ENCODE measurements at regions not wholly inside any gene's neighbourhood (a gene's known extent, or its start where the extent isn't known, plus 50 kb on each side); places are given as distances from the start of the nearest gene placed in this dataset.

DNA sequence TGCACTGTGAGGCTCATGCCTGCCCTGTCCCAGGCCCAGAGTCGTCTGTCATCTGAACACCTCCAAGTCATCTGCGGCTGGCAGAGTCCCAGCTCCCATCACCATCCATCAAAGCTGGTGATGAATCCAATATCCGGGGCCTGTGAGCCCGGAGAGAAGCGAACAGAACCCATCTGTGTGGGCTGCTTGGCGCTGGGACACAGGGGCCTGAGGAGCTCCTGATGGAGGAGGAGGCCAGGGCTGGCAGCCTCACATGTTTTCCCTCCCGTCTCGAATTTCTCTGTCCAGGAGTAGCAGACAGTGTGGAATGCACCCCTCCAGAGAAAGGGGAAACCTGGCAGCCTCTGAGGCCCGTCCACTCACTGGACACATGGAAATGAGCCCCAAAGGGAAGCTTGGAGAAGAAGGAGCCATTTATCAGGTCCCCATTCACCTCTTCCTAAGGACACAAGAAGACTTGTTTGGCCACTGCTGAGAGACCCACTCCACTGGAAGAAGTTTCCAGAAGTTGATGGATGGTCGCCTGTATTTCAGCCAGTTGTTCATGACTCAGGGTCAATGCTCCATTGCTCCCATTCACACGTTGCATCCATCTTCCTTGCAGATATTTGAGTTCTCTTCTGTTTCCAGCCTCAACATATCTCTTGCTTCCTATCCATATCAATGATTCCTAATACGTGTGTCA, 307.5 kb upstream of the SULF2 start:
- 69% methylated on average over 4 of the region's 12 CpGs for WGBS (ENCODE audit: insufficient coverage, low coverage, low lambda C conversion rate, missing lambda C conversion rate)
- no peaks in the 10 kb centered on the region for H3K27me3 ChIP-seq
- TF ChIP-seq POLR2A (IDR thresholded peaks at IDR 0.05): no peak
- TF ChIP-seq, protein P1, sequence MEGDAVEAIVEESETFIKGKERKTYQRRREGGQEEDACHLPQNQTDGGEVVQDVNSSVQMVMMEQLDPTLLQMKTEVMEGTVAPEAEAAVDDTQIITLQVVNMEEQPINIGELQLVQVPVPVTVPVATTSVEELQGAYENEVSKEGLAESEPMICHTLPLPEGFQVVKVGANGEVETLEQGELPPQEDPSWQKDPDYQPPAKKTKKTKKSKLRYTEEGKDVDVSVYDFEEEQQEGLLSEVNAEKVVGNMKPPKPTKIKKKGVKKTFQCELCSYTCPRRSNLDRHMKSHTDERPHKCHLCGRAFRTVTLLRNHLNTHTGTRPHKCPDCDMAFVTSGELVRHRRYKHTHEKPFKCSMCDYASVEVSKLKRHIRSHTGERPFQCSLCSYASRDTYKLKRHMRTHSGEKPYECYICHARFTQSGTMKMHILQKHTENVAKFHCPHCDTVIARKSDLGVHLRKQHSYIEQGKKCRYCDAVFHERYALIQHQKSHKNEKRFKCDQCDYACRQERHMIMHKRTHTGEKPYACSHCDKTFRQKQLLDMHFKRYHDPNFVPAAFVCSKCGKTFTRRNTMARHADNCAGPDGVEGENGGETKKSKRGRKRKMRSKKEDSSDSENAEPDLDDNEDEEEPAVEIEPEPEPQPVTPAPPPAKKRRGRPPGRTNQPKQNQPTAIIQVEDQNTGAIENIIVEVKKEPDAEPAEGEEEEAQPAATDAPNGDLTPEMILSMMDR (IDR thresholded peaks at IDR 0.05): no peak
- no peaks in the 10 kb centered on the region for H3K36me3 ChIP-seq
- no peaks in the 10 kb centered on the region for H3K9me3 ChIP-seq
- DNase-seq: no peak
- no peak overlapping the region for H3K27ac ChIP-seq
- no peak overlapping the region for H3K4me3 ChIP-seq
- intact Hi-C loops (cut with DNase I): no loop called here
- no peaks in the 10 kb centered on the region for H3K4me1 ChIP-seq
- ATAC-seq: no peak

DNA sequence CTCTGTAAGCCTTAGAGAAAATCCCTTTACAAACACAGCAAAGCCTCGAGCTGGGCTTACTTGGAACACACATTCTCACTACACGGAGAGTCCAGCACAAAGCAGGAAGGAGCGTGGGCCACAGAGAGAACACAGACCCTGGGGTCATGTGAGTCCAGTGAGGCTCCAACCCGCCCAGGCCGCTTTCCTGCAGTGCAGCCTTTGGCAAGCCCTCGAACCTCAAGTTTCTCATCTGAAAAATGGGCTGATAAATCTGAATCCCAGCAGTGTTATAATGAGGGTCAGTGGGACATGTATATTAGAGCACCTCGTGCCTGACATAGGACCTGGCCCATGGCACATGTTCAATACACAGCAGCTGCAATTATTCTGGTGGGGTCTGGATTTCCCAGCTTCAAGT, 305.5 kb upstream of the SULF2 start:
- no peak overlapping the region for H3K4me3 ChIP-seq
- no peaks in the 10 kb centered on the region for H3K9me3 ChIP-seq
- intact Hi-C loops (cut with DNase I): no loop called here
- H3K4me1 ChIP-seq: no peaks in the 10 kb centered on the region
- H3K27me3 ChIP-seq: no peaks in the 10 kb centered on the region
- ATAC-seq (no peak), DNase-seq (no peak)
- no peak overlapping the region for H3K27ac ChIP-seq
- TF ChIP-seq, protein P1 (IDR thresholded peaks at IDR 0.05): no peak
- TF ChIP-seq POLR2A (IDR thresholded peaks at IDR 0.05): no peak
- WGBS (ENCODE audit: insufficient coverage, low coverage, low lambda C conversion rate, missing lambda C conversion rate): 63% methylated on average over 4 of the region's 7 CpGs
- H3K36me3 ChIP-seq: no peaks in the 10 kb centered on the region

DNA sequence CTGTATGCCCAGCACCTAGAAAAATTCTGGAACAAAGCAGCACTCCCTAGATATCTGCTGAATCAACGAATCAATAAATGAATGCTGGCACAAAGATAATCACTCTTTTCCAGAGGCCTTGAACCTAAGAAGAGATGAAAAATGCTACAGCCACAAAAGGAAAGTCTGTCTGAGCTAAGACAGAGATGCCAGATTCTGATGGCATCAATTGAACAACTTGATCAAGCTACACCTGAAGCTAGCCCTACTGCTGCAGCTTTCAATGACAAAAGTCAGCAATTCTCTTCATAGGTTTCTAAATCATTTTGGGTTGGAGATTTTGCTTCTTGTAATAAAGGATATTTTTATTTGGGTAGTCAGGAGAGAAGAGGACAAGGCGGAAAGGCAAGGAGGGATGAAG, 305.0 kb upstream of the SULF2 start:
- ATAC-seq: no peak
- TF ChIP-seq, protein P1 (IDR thresholded peaks at IDR 0.05): no peak
- no peak for TF ChIP-seq POLR2A (IDR thresholded peaks at IDR 0.05)
- 38% methylated on average over 2 of the region's 2 CpGs for WGBS (ENCODE audit: insufficient coverage, low coverage, low lambda C conversion rate, missing lambda C conversion rate)

DNA sequence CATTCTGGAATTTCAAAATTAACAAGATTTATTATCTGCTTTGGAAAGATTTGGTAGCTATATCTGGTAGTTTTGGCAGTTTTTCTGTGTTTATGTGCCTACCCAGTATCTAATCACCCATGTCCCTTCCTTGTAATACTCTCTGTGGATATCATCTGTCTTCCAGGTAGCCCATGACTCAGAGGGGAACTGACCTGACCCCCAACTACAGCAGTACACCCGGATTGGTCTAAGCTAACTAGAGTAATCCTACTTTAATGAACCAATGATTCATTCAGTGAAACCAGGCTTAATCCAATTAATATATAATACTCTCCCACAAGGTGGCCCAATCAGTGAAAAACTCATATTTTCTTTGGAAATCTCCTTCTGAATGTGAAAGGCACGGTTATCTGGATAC, 295.3 kb upstream of the SULF2 start:
- intact Hi-C loops (cut with DNase I): no loop called here
- Histone ChIP-seq H3K27ac (no peak overlapping the region), H3K36me3 (no peaks in the 10 kb centered on the region), H3K4me1 (no peaks in the 10 kb centered on the region), H3K9me3 (no peaks in the 10 kb centered on the region), H3K27me3 (no peaks in the 10 kb centered on the region), H3K4me3 (no peak overlapping the region)
- ATAC-seq (no peak), DNase-seq (no peak)
- TF ChIP-seq, protein P1 (IDR thresholded peaks at IDR 0.05): no peak
- TF ChIP-seq POLR2A (IDR thresholded peaks at IDR 0.05): no peak
- WGBS (ENCODE audit: insufficient coverage, low coverage, low lambda C conversion rate, missing lambda C conversion rate): 33% methylated on average over 2 of the region's 2 CpGs

More for the DNA sequence above, 305.0 kb upstream of the SULF2 start:
- Histone ChIP-seq H3K36me3 (no peaks in the 10 kb centered on the region), H3K27ac (no peak overlapping the region), H3K9me3 (no peaks in the 10 kb centered on the region), H3K4me1 (no peaks in the 10 kb centered on the region), H3K4me3 (no peak overlapping the region), H3K27me3 (no peaks in the 10 kb centered on the region)
- intact Hi-C loops (cut with DNase I): no loop called here
- DNase-seq: no peak

Data from right lobe of liver (tissue), 6 donors.